ENCODE measurements at regions not wholly inside any gene's neighbourhood (a gene's known extent, or its start where the extent isn't known, plus 50 kb on each side); places are given as distances from the start of the nearest gene placed in this dataset.

DNA sequence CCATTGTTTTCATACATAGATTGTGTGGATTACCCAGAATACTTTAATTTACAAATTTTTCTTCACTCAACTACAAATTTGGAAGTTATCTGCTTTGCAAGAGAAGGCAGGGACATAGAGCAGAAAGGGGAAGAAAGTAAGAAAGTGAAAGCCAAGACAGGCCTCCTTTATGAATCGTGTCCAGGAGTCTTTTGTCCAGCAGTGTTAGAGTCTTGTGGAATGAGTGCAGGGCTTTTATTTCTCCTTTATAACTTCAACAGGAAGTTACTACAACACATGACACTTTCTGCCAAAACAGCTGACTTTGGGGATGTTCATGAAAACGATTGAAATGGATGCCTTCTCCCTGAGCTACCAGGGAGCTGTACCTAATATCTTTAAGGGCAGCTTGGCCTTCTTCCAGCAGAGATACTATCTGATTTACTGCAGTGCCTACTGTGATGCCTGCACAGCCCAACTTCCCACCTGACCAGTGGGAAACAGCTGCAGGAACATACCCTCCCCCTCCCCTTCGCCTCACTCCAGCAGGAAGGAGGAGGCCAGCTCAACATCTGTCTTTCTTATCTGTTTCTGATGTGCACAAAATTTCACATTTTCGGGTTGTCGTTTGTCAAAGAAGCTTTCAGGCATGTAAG, 557.7 kb upstream of the SLIT2 start:
- H3K4me3 ChIP-seq (ENCODE audit: low read length) = no peak overlapping the region
- TF ChIP-seq, protein P1, sequence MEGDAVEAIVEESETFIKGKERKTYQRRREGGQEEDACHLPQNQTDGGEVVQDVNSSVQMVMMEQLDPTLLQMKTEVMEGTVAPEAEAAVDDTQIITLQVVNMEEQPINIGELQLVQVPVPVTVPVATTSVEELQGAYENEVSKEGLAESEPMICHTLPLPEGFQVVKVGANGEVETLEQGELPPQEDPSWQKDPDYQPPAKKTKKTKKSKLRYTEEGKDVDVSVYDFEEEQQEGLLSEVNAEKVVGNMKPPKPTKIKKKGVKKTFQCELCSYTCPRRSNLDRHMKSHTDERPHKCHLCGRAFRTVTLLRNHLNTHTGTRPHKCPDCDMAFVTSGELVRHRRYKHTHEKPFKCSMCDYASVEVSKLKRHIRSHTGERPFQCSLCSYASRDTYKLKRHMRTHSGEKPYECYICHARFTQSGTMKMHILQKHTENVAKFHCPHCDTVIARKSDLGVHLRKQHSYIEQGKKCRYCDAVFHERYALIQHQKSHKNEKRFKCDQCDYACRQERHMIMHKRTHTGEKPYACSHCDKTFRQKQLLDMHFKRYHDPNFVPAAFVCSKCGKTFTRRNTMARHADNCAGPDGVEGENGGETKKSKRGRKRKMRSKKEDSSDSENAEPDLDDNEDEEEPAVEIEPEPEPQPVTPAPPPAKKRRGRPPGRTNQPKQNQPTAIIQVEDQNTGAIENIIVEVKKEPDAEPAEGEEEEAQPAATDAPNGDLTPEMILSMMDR (conservative IDR thresholded peaks at IDR 0.05; ENCODE audit: low read length) = no peak
- DNase-seq (ENCODE audit: low read depth) = peak; percentile 10

DNA sequence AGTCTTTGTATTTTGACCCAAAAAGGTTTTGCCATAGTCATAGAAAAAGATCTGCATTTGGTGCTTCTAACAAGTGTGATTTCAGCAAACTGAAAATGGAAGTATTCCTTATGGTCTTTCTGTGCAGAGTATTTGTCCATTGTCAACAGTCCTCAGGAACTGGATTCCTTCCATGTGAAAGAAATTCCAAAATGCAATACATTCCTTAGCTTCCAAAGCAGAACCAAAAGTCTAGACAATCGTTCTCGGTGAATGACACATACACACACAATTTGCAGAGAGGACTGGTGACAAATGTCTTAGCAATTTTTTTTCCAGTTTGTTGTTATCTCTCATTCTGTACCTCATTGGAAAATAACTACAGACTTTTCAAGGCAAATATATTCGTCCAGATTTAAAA, 562.2 kb upstream of the SLIT2 start:
- TF ChIP-seq, protein P1 (conservative IDR thresholded peaks at IDR 0.05; ENCODE audit: low read length) = no peak
- H3K4me3 ChIP-seq (ENCODE audit: low read length) = no peak overlapping the region
- peak; percentile 93 for DNase-seq (ENCODE audit: low read depth)

- no peak overlapping the region for H3K4me3 ChIP-seq (ENCODE audit: low read length)
- TF ChIP-seq, protein P1 (conservative IDR thresholded peaks at IDR 0.05; ENCODE audit: low read length) = no peak
- DNase-seq (ENCODE audit: low read depth) = no peak
Observed at GRCh38 chr4:19686456-19686855, 565.2 kb upstream of the SLIT2 start.

GRCh38 chr4:19684084-19684483, 567.6 kb upstream of the SLIT2 start:
- peak overlapping the region; percentile 21 for H3K4me3 ChIP-seq (ENCODE audit: low read length)
- TF ChIP-seq, protein P1 (conservative IDR thresholded peaks at IDR 0.05; ENCODE audit: low read length) = no peak
- DNase-seq (ENCODE audit: low read depth) = peak; percentile 74

GRCh38 chr4:19683426-19683825, 568.3 kb upstream of the SLIT2 start:
- TF ChIP-seq, protein P1 (conservative IDR thresholded peaks at IDR 0.05; ENCODE audit: low read length) = no peak
- peak; percentile 33 for DNase-seq (ENCODE audit: low read depth)
- H3K4me3 ChIP-seq (ENCODE audit: low read length) = no peak overlapping the region

DNA sequence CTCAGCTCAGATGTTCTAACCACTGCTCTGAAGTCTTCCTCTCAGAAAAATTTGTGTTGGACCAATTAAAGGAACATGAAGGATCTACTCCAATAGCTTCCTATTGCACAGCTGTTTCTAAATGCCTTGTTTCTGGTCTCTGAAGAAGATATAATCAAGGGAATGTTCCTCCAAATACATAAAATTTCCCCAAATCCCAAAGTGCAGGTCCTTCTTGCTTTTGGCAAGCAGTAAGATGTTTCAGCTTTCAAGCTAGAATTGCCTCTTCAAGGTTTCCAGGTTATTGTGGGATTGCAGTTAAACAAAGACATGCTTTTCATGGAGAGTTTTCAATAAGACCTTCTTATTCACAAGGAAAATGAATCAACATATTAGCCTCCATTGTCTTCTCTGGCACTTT, 574.5 kb upstream of the SLIT2 start:
- no peak for DNase-seq (ENCODE audit: low read depth)
- no peak overlapping the region for H3K4me3 ChIP-seq (ENCODE audit: low read length)
- TF ChIP-seq, protein P1 (conservative IDR thresholded peaks at IDR 0.05; ENCODE audit: low read length) = no peak

DNA sequence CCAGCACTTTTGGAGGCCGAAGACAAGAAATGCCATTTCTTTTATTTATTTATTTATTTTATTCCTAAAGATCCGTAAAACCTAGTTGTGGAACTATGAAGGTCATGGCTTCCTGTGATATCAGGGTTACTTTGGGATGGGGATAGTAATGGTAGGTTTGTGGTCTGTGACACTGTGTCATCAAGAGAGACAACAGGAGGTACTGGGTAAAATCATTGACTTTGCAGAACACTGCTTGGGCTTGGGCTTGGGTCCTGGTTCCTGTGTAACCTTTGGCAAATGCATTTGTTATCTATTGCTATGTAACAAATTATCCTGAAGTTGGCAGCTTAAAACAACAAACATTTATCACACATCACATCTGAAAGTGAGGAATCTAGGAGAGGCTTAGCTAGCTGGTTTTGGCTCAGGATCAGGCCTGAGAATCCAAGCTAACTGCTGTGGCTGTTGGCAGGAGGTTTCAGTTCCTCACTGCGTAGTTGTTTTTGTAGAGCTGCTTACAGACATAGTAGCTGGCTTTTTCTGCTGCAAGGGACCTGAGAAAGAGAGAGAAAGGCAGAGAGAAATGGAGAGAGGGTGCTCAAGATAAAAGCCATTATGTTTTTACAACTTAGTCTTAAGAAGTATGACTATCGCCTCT, 576.4 kb upstream of the SLIT2 start:
- DNase-seq (ENCODE audit: low read depth) = peak; percentile 56
- H3K4me3 ChIP-seq (ENCODE audit: low read length) = no peak overlapping the region
- TF ChIP-seq, protein P1 (conservative IDR thresholded peaks at IDR 0.05; ENCODE audit: low read length) = no peak
